PC-3 (cell line): ENCODE measurements at regions not wholly inside any gene's neighbourhood (a gene's known extent, or its start where the extent isn't known, plus 50 kb on each side); places are given as distances from the start of the nearest gene placed in this dataset.

Source experiments
- ATAC-seq: fragments of 200-7000 bp; cut with Tn5 transposase; 2 replicates; pipeline ENCODE4 v1.9.1; 2020; ENCODE audit warnings: mild to moderate bottlenecking, moderate library complexity
- BruUV-seq: library from RNA; stranded (reverse); fragments of 400-500 nt; replicated peaks from 2 replicates; lab custom pipeline; 2021; lab: Mats Ljungman, UMichigan
- CTCF ChIA-PET: fragments of 300-600 bp; sonication (Branson Sonifier 250); formaldehyde crosslinking; loops from one replicate; lab custom pipeline; 2022; ENCODE audit warnings: antibody characterized with exemption; lab: Charles Lee
- POLR2A ChIA-PET: fragments of 300-600 bp; sonication (Branson Sonifier 250); formaldehyde crosslinking; loops from one replicate; lab custom pipeline; 2022; ENCODE audit warnings: antibody characterized with exemption; ENCODE audit not compliant: unreplicated experiment; lab: Charles Lee
- DNase-seq: peaks from one replicate; pipeline ENCODE4 v3.0.0-alpha.2; 2015
- H2AFZ ChIP-seq: fragments of 300-600 bp; sonication (generic); 2 replicates; pipeline ENCODE4 v1.6.0; 2016; ENCODE audit warnings: antibody characterized with exemption, low read length
- H3F3A ChIP-seq: fragments of 300-600 bp; sonication (generic); one replicate; pipeline ENCODE4 v1.6.0; 2017; ENCODE audit warnings: antibody characterized with exemption, low read length, control low read depth, mild to moderate bottlenecking; ENCODE audit not compliant: unreplicated experiment
- H3K27ac ChIP-seq: fragments of 300-600 bp; sonication (generic); 2 replicates; pipeline ENCODE4 v1.5.1; 2016; ENCODE audit warnings: mild to moderate bottlenecking, low read length
- H3K27me3 ChIP-seq: fragments of 300-600 bp; sonication (generic); 2 replicates; pipeline ENCODE4 v1.6.1; 2016; ENCODE audit warnings: low read length, mixed read lengths
- H3K36me3 ChIP-seq: fragments of 300-600 bp; sonication (generic); 2 replicates; pipeline ENCODE4 v1.6.1; 2016; ENCODE audit warnings: low read depth, mixed run types, low read length, mixed read lengths
- H3K4me1 ChIP-seq: fragments of 300-600 bp; sonication (generic); 2 replicates; pipeline ENCODE4 v1.5.1; 2016; ENCODE audit warnings: low read length; ENCODE audit not compliant: insufficient read depth
- H3K4me2 ChIP-seq: fragments of 300-600 bp; sonication (generic); 2 replicates; pipeline ENCODE4 v1.6.0; 2016; ENCODE audit warnings: low read length
- H3K4me3 ChIP-seq: fragments of 300-600 bp; sonication (generic); 2 replicates; pipeline ENCODE4 v1.5.1; 2016; ENCODE audit warnings: mild to moderate bottlenecking, low read length, mixed read lengths
- H3K79me2 ChIP-seq: fragments of 300-600 bp; sonication (generic); 2 replicates; pipeline ENCODE4 v1.6.1; 2017; ENCODE audit warnings: low read length, mixed read lengths
- H3K9ac ChIP-seq: fragments of 300-600 bp; sonication (generic); 2 replicates; pipeline ENCODE4 v1.6.0; 2016; ENCODE audit warnings: mild to moderate bottlenecking, low read length
- H3K9me2 ChIP-seq: fragments of 300-600 bp; sonication (generic); replicated peaks from 2 replicates; pipeline ENCODE4 v1.6.1; 2016; ENCODE audit warnings: mixed run types, low read length, mixed read lengths
- H3K9me3 ChIP-seq: fragments of 300-600 bp; sonication (generic); 2 replicates; pipeline ENCODE4 v1.6.1; 2016; ENCODE audit warnings: low read length, mixed read lengths
- H4K20me1 ChIP-seq: fragments of 300-600 bp; sonication (generic); 2 replicates; pipeline ENCODE4 v1.6.1; 2016; ENCODE audit warnings: low read length, mixed read lengths
- CTCF ChIP-seq: fragments of 300-600 bp; sonication (generic); conservative IDR thresholded peaks from 2 replicates; pipeline ENCODE4 v1.5.1; 2017; ENCODE audit warnings: antibody characterized with exemption, low read depth, mild to moderate bottlenecking, low read length
- EZH2 ChIP-seq: fragments of 300-600 bp; sonication (generic); IDR thresholded peaks from one replicate; pipeline ENCODE4 v1.6.1; 2017; ENCODE audit warnings: antibody characterized with exemption, mild to moderate bottlenecking, low read length; ENCODE audit not compliant: unreplicated experiment
- EZH2phosphoT487 ChIP-seq: fragments of 300-600 bp; sonication (generic); IDR thresholded peaks from 2 replicates; pipeline ENCODE4 v1.6.1; 2018; ENCODE audit warnings: mild to moderate bottlenecking, antibody characterized with exemption, low read length, borderline replicate concordance
- intact Hi-C: fragments of 100-400 bp; cut with micrococcal nuclease; formaldehyde crosslinking; loops from 2 replicates; pipeline ENCODE4 v1.9.0; 2023

GRCh38 chr5:106408141-106408540 lies 1262.6 kb downstream of the EFNA5 start:
- Histone ChIP-seq H3K4me2 (no peak overlapping the region), H2AFZ (no peak overlapping the region), H3K9me2 (no peaks in the 10 kb centered on the region), H3K4me1 (no peaks in the 10 kb centered on the region), H3K27ac (no peak overlapping the region), H3K9ac (no peak overlapping the region), H3K9me3 (no peaks in the 10 kb centered on the region), H3F3A (no peaks in the 10 kb centered on the region), H3K79me2 (no peaks in the 10 kb centered on the region), H3K27me3 (no peaks in the 10 kb centered on the region), H3K36me3 (no peaks in the 10 kb centered on the region), H4K20me1 (no peaks in the 10 kb centered on the region), H3K4me3 (no peak overlapping the region)
- POLR2A ChIA-PET, result no interaction called here
- DNase-seq (no peak), ATAC-seq (no peak)
- intact Hi-C loops, result no loop called here
- TF ChIP-seq EZH2 (no peak), EZH2phosphoT487 (no peak), CTCF (no peak)
- CTCF ChIA-PET, result no interaction called here
- no TSS peak for BruUV-seq

GRCh38 chr5:106401561-106401960 lies 1269.2 kb downstream of the EFNA5 start:
- H3K4me3 ChIP-seq, result no peak overlapping the region
- peaks cover 49% of the 10 kb centered on the region for H3K4me1 ChIP-seq
- H3K27me3 ChIP-seq, result no peaks in the 10 kb centered on the region
- H4K20me1 ChIP-seq, result no peaks in the 10 kb centered on the region
- H3K79me2 ChIP-seq, result no peaks in the 10 kb centered on the region
- no peaks in the 10 kb centered on the region for H3K36me3 ChIP-seq
- DNase-seq (peak; percentile 81), ATAC-seq (peak; percentile 37)
- H2AFZ ChIP-seq, result no peak overlapping the region
- intact Hi-C loops, result no loop called here
- CTCF ChIA-PET, result no interaction called here
- H3F3A ChIP-seq, result no peaks in the 10 kb centered on the region
- POLR2A ChIA-PET, result no interaction called here
- BruUV-seq, result no TSS peak
- TF ChIP-seq CTCF (no peak), EZH2phosphoT487 (no peak), EZH2 (no peak)
- H3K9ac ChIP-seq, result no peak overlapping the region
- H3K4me2 ChIP-seq, result peak overlapping the region; percentile 38
- H3K27ac ChIP-seq, result peak overlapping the region; percentile 33
- no peaks in the 10 kb centered on the region for H3K9me3 ChIP-seq
- H3K9me2 ChIP-seq, result no peaks in the 10 kb centered on the region

- H3K79me2 ChIP-seq, result no peaks in the 10 kb centered on the region
- ATAC-seq (peak; percentile 41), DNase-seq (peak; percentile 69)
- peak overlapping the region; percentile 28; the same call in 1 of the 2 replicates for H3K4me2 ChIP-seq
- no peaks in the 10 kb centered on the region for H3K9me2 ChIP-seq
- H3K4me1 ChIP-seq, result peaks cover 49% of the 10 kb centered on the region
- TF ChIP-seq CTCF (no peak), EZH2 (no peak)
- H3K4me3 ChIP-seq, result no peak overlapping the region
- intact Hi-C loops, result loop anchor here (5.0 kb wide), 2 partner anchors 127 to 233 kb away; no protein-coding TSS in a partner anchor
- no peaks in the 10 kb centered on the region for H3K9me3 ChIP-seq
- no TSS peak for BruUV-seq
- peak overlapping the region; percentile 35 for H3K9ac ChIP-seq
- H2AFZ ChIP-seq, result no peak overlapping the region
- peak overlapping the region; percentile 84 for H3K27ac ChIP-seq
- H3F3A ChIP-seq, result no peaks in the 10 kb centered on the region
- no peaks in the 10 kb centered on the region for H3K27me3 ChIP-seq
- no peaks in the 10 kb centered on the region for H3K36me3 ChIP-seq
- no peaks in the 10 kb centered on the region for H4K20me1 ChIP-seq
- CTCF ChIA-PET, result no interaction called here
- POLR2A ChIA-PET, result no interaction called here
These were observed 1271.3 kb downstream of the EFNA5 start for GRCh38 chr5:106399391-106399790.
